ENCODE measurements at regions not wholly inside any gene's neighbourhood (a gene's known extent, or its start where the extent isn't known, plus 50 kb on each side); places are given as distances from the start of the nearest gene placed in this dataset.
"Not testable (repeated sequence)": the region's sequence is repeated elsewhere in the genome, so short reads cannot be mapped to it uniquely, and the experiment has no call there.

- Histone ChIP-seq H3K27ac (no peak overlapping the region), H3K36me3 (replicated peaks) (no peaks in the 10 kb centered on the region), H3K4me3 (ENCODE audit: low read depth, low read length) (no peak overlapping the region), H3K27me3 (replicated peaks) (no peaks in the 10 kb centered on the region)
- no peak for DNase-seq
- in situ Hi-C loops (cut with HindIII; ENCODE audit: low pct_ligation_motif_present, low sequenced_read_pairs): no loop called here
- no peak for TF ChIP-seq CTCF (IDR thresholded peaks at IDR 0.05; ENCODE audit: low read depth, low read length, missing control alignments)
Measured at GRCh38 chr3:84304214-84304613, 654.6 kb upstream of the CADM2 start.

GRCh38 chr3:84307339-84307738 is 651.5 kb upstream of the CADM2 start:
- no peaks in the 10 kb centered on the region for H3K36me3 ChIP-seq (replicated peaks)
- no peak overlapping the region for H3K27ac ChIP-seq
- no peaks in the 10 kb centered on the region for H3K27me3 ChIP-seq (replicated peaks)
- in situ Hi-C loops (cut with HindIII; ENCODE audit: low pct_ligation_motif_present, low sequenced_read_pairs): no loop called here
- no peak for DNase-seq
- H3K4me3 ChIP-seq (ENCODE audit: low read depth, low read length): no peak overlapping the region
- TF ChIP-seq CTCF (IDR thresholded peaks at IDR 0.05; ENCODE audit: low read depth, low read length, missing control alignments): no peak

- TF ChIP-seq CTCF (IDR thresholded peaks at IDR 0.05; ENCODE audit: low read depth, low read length, missing control alignments): no peak
- no peak overlapping the region for H3K4me3 ChIP-seq (ENCODE audit: low read depth, low read length)
- H3K27me3 ChIP-seq (replicated peaks): no peaks in the 10 kb centered on the region
- no peaks in the 10 kb centered on the region for H3K36me3 ChIP-seq (replicated peaks)
- no peak for DNase-seq
- in situ Hi-C loops (cut with HindIII; ENCODE audit: low pct_ligation_motif_present, low sequenced_read_pairs): no loop called here
- H3K27ac ChIP-seq: no peak overlapping the region
Measured at GRCh38 chr3:84308379-84308778, 650.4 kb upstream of the CADM2 start.

GRCh38 chr3:84318273-84318809 is 640.4 kb upstream of the CADM2 start:
- in situ Hi-C loops (cut with HindIII; ENCODE audit: low pct_ligation_motif_present, low sequenced_read_pairs): no loop called here
- Histone ChIP-seq H3K27me3 (replicated peaks) (no peaks in the 10 kb centered on the region), H3K27ac (no peak overlapping the region), H3K36me3 (replicated peaks) (no peaks in the 10 kb centered on the region), H3K4me3 (ENCODE audit: low read depth, low read length) (no peak overlapping the region)
- DNase-seq: no peak
- no peak for TF ChIP-seq CTCF (IDR thresholded peaks at IDR 0.05; ENCODE audit: low read depth, low read length, missing control alignments)

GRCh38 chr3:84365563-84366278 is 593.1 kb upstream of the CADM2 start:
- DNase-seq; H3K27ac ChIP-seq; H3K27me3 ChIP-seq (replicated peaks); in situ Hi-C loops (cut with HindIII; ENCODE audit: low pct_ligation_motif_present, low sequenced_read_pairs); H3K36me3 ChIP-seq (replicated peaks); H3K4me3 ChIP-seq (ENCODE audit: low read depth, low read length): not testable (repeated sequence)

Measured in brain microvascular endothelial cell (primary cell).